ENCODE measurements at regions not wholly inside any gene's neighbourhood (a gene's known extent, or its start where the extent isn't known, plus 50 kb on each side); places are given as distances from the start of the nearest gene placed in this dataset.

GRCh38 chr5:164091836-164092235 is 586.4 kb downstream of the MAT2B start (continued):
- TF ChIP-seq GABPA (IDR thresholded peaks at IDR 0.05; ENCODE audit: low read depth) (no peak), TCF7 (IDR thresholded peaks at IDR 0.05; ENCODE audit: borderline replicate concordance) (no peak), DPF2 (IDR thresholded peaks at IDR 0.05) (no peak), WRNIP1 (IDR thresholded peaks at IDR 0.05; ENCODE audit: borderline replicate concordance, low read depth, low read length) (no peak), POU2F2 (IDR thresholded peaks at IDR 0.05; ENCODE audit: borderline replicate concordance, low read depth, low read length) (no peak), LARP7 (IDR thresholded peaks at IDR 0.05) (no peak)

GRCh38 chr5:164094291-164094690 is 588.9 kb downstream of the MAT2B start:
- WGBS (ENCODE audit: insufficient coverage, insufficient replicate concordance, low lambda C conversion rate, missing lambda C conversion rate) = 10% methylated on average over 3 of the region's 3 CpGs
- POLR2A ChIA-PET = no interaction called here
- TF ChIP-seq EED (IDR thresholded peaks at IDR 0.05; ENCODE audit: low read depth) (no peak), E2F8 (IDR thresholded peaks at IDR 0.05; ENCODE audit: low read depth, partially characterized antibody) (no peak), PAX5 (IDR thresholded peaks at IDR 0.05; ENCODE audit: borderline replicate concordance, low read depth, low read length) (no peak), ZNF622 (IDR thresholded peaks at IDR 0.05) (no peak), KLF5 (IDR thresholded peaks at IDR 0.05; ENCODE audit: partially characterized antibody) (no peak), ZBTB11 (CRISPR knock-in tag; IDR thresholded peaks at IDR 0.05) (no peak), TBL1XR1 (IDR thresholded peaks at IDR 0.05; ENCODE audit: low read depth, low read length) (no peak), RB1 (IDR thresholded peaks at IDR 0.05; ENCODE audit: borderline replicate concordance) (no peak), ZZZ3 (IDR thresholded peaks at IDR 0.05; ENCODE audit: control insufficient read depth, insufficient read length, low read depth) (no peak), MEF2A (IDR thresholded peaks at IDR 0.05; ENCODE audit: insufficient read depth, low read depth, low read length) (no peak), HDAC2 (IDR thresholded peaks at IDR 0.05) (no peak)

More at GRCh38 chr5:164094291-164094690, 588.9 kb downstream of the MAT2B start:
- no peaks in the 10 kb centered on the region for H3K79me2 ChIP-seq (ENCODE audit: control insufficient read depth, insufficient read depth, low read length)
- ATAC-seq (no peak), DNase-seq (ENCODE audit: low read depth, low spot score) (no peak), FAIRE-seq (no peak)
- H3K9ac ChIP-seq (ENCODE audit: control insufficient read depth, insufficient read depth, low read length) = no peak overlapping the region
- H3K36me3 ChIP-seq (ENCODE audit: control insufficient read depth in 2 of 2, insufficient read depth in 2 of 2, low read length in 1 of 2) = no peaks in the 10 kb centered on the region
- H3K4me2 ChIP-seq (ENCODE audit: control insufficient read depth, insufficient read depth) = no peak overlapping the region
- ChIA-PET RAD21 (ENCODE audit: unreplicated experiment) (no interaction called here), CTCF (interaction anchor here (1.5 kb wide), 1 partner anchor 8 kb away, joined by 4 read pairs; no protein-coding TSS in a partner anchor), SMC1A (ENCODE audit: uncharacterized antibody, unreplicated experiment) (interaction anchor here (1.2 kb wide), 1 partner anchor 9 kb away, joined by 3 read pairs; no protein-coding TSS in a partner anchor)
- no TSS peak for BruUV-seq (replicated peaks)
- no peaks in the 10 kb centered on the region for H3K9me3 ChIP-seq (replicated peaks; ENCODE audit: control insufficient read depth, insufficient read depth, low read length)
- no peaks in the 10 kb centered on the region for H4K20me1 ChIP-seq (ENCODE audit: control insufficient read depth, insufficient read depth)
- H3K4me1 ChIP-seq (ENCODE audit: control insufficient read depth, insufficient read depth, low read length) = no peaks in the 10 kb centered on the region
- no peak overlapping the region for H3K27ac ChIP-seq (ENCODE audit: control insufficient read depth, insufficient read depth)
- no peaks in the 10 kb centered on the region for H3K27me3 ChIP-seq (replicated peaks in 1 of 2; ENCODE audit: control insufficient read depth in 2 of 2, insufficient read depth in 2 of 2, low read length in 1 of 2)
- H3K4me3 ChIP-seq = no peak overlapping the region
- intact Hi-C loops (cut with micrococcal nuclease; ENCODE audit: unreplicated experiment) = no loop called here
- in situ Hi-C loops (cut with MboI) = no loop called here
- no peak overlapping the region for H2AFZ ChIP-seq (ENCODE audit: control insufficient read depth, low read depth, low read length)

Measured in GM12878 (cell line).